Endothelial cell of umbilical vein (primary cell): ENCODE measurements at regions not wholly inside any gene's neighbourhood (a gene's known extent, or its start where the extent isn't known, plus 50 kb on each side); places are given as distances from the start of the nearest gene placed in this dataset.

Experiments
- BruUV-seq: library from RNA; stranded (reverse); fragments of 400-500 nt; replicated peaks from 2 replicates; lab custom pipeline; 2021; lab: Mats Ljungman, UMichigan
- CTCF ChIA-PET: fragments of 300-600, 350-600 bp; sonication (Branson Sonifier 250); formaldehyde crosslinking; loops from one replicate; lab custom pipeline; 2021; ENCODE audit warnings: antibody characterized with exemption, inconsistent platforms; lab: Charles Lee
- POLR2A ChIA-PET: fragments of 300-600, 350-600 bp; sonication (Branson Sonifier 250); formaldehyde crosslinking; loops from one replicate; lab custom pipeline; 2021; ENCODE audit warnings: antibody characterized with exemption, inconsistent platforms; lab: Charles Lee
- DNase-seq: peaks from one replicate; pipeline ENCODE4 v3.0.0-alpha.2; 2011; ENCODE audit warnings: low read depth, low spot score
- FAIRE-seq: peaks from 2 replicates; lab custom pipeline; 2011; peaks lifted over from hg19 to GRCh38; lab: Jason Lieb, UNC
- H2AFZ ChIP-seq: 2 replicates; pipeline ENCODE4 v1.6.0; 2012; ENCODE audit warnings: low read depth, low read length, control low read depth, inconsistent platforms
- H3K27ac ChIP-seq: 2 replicates; pipeline ENCODE4 v1.5.1; 2011; ENCODE audit warnings: low read depth, mild to moderate bottlenecking, control low read depth, low read length, moderate library complexity; ENCODE audit not compliant: insufficient read depth
- H3K27me3 ChIP-seq, 2 experiments: 2 replicates each; pipeline versions ENCODE4 v1.6.0 to v1.6.1; 2011; ENCODE audit warnings: low read length in 2 of 2, mixed read lengths in 1 of 2; ENCODE audit not compliant: control insufficient read depth in 2 of 2, insufficient read depth in 2 of 2
- H3K36me3 ChIP-seq, 2 experiments: 2 replicates in 1 of 2; 3 replicates in 1 of 2; pipeline ENCODE4 v1.5.1; 2011; ENCODE audit warnings: low read length in 2 of 2, mild to moderate bottlenecking in 1 of 2, moderate library complexity in 1 of 2; ENCODE audit not compliant: control insufficient read depth in 2 of 2, insufficient read depth in 2 of 2; ENCODE audit errors: extremely low read depth in 1 of 2
- H3K4me1 ChIP-seq: 3 replicates; pipeline ENCODE4 v1.5.1; 2011; ENCODE audit warnings: mild to moderate bottlenecking, low read length; ENCODE audit not compliant: control insufficient read depth, insufficient read depth; ENCODE audit errors: extremely low read depth
- H3K4me2 ChIP-seq: 2 replicates; pipeline ENCODE4 v1.6.1; 2011; ENCODE audit warnings: low read length, control low read depth, mixed read lengths; ENCODE audit not compliant: insufficient read depth
- H3K4me3 ChIP-seq, 3 experiments: fragments of 200-600 bp in 1 of 3; sonication (generic), shearing (Covaris generic) in 1 of 3; replicated peaks in 1 of 3; 2 replicates each; pipeline ENCODE4 v1.5.1; 2011 to 2016; ENCODE audit warnings: control low read depth in 3 of 3, low read length in 3 of 3, mild to moderate bottlenecking in 2 of 3, inconsistent platforms in 1 of 3, low read depth in 1 of 3, moderate library complexity in 1 of 3; ENCODE audit not compliant: insufficient read depth in 1 of 3
- H3K79me2 ChIP-seq: 2 replicates; pipeline ENCODE4 v1.6.0; 2012; ENCODE audit warnings: low read length, inconsistent platforms; ENCODE audit not compliant: control insufficient read depth, insufficient read depth
- H3K9ac ChIP-seq: replicated peaks from 2 replicates; pipeline ENCODE3; 2011; ENCODE audit warnings: low read length, control low read depth; ENCODE audit not compliant: insufficient read depth; ENCODE audit errors: extremely low read depth
- H3K9me1 ChIP-seq: replicated peaks from 3 replicates; pipeline ENCODE4 v1.6.0; 2011; ENCODE audit warnings: mild to moderate bottlenecking, low read length; ENCODE audit not compliant: control insufficient read depth, insufficient read depth; ENCODE audit errors: extremely low read depth
- H3K9me3 ChIP-seq: replicated peaks from 2 replicates; pipeline ENCODE4 v1.5.1; 2012; ENCODE audit warnings: low read length, inconsistent platforms; ENCODE audit not compliant: control insufficient read depth, insufficient read depth
- H4K20me1 ChIP-seq: replicated peaks from 2 replicates; pipeline ENCODE3; 2011; ENCODE audit warnings: mild to moderate bottlenecking, low read length; ENCODE audit not compliant: control insufficient read depth, insufficient read depth; ENCODE audit errors: extremely low read depth
- EZH2 ChIP-seq: IDR thresholded peaks from 2 replicates; pipeline ENCODE4 v1.6.1; 2012; ENCODE audit warnings: borderline replicate concordance, low read depth, mild to moderate bottlenecking, moderate library complexity, low read length, inconsistent platforms; ENCODE audit not compliant: severe bottlenecking
- MAX ChIP-seq: IDR thresholded peaks from 2 replicates; pipeline ENCODE4 v1.6.1; 2011; ENCODE audit not compliant: insufficient read depth, insufficient read length
- MYC ChIP-seq: IDR thresholded peaks from one replicate; pipeline ENCODE4 v1.6.1; 2011; ENCODE audit warnings: mild to moderate bottlenecking, low read depth, low read length
- POLR2AphosphoS5 ChIP-seq: IDR thresholded peaks from 2 replicates; pipeline ENCODE4 v1.6.1; 2012; ENCODE audit warnings: low read depth, mild to moderate bottlenecking, control low read depth, low read length, moderate library complexity; ENCODE audit not compliant: insufficient read depth
- dilution Hi-C: fragments of 300-500 bp; cut with MboI; formaldehyde crosslinking; loops from one replicate; pipeline ENCODE4 v1.15.0; 2019; ENCODE audit warnings: low sequenced_read_pairs; ENCODE audit not compliant: extremely low pct_ligation_motif_present
- intact Hi-C: fragments of 100-400 bp; cut with micrococcal nuclease; formaldehyde crosslinking; loops from one replicate; pipeline ENCODE4 v1.10.0; 2022

GRCh38 chr12:84648425-84648824 is 264.2 kb downstream of the SLC6A15 start:
- ChIA-PET CTCF (interaction anchor here (1.2 kb wide), 1 partner anchor 10 kb away, joined by 4 read pairs; no protein-coding TSS in a partner anchor), POLR2A (no interaction called here)
- H3K27me3 ChIP-seq, result no peaks in the 10 kb centered on the region
- no peak overlapping the region for H3K27ac ChIP-seq
- no peak overlapping the region for H3K4me2 ChIP-seq
- intact Hi-C loops, result no loop called here
- H3K4me1 ChIP-seq, result no peaks in the 10 kb centered on the region
- H3K9me3 ChIP-seq, result no peaks in the 10 kb centered on the region
- H3K9ac ChIP-seq, result no peak overlapping the region
- no peaks in the 10 kb centered on the region for H3K9me1 ChIP-seq
- DNase-seq (no peak), FAIRE-seq (no peak)
- H3K36me3 ChIP-seq, result no peaks in the 10 kb centered on the region
- BruUV-seq, result no TSS peak
- no peak overlapping the region for H2AFZ ChIP-seq
- no peak for TF ChIP-seq MAX
- no peak for TF ChIP-seq EZH2
- H3K79me2 ChIP-seq, result no peaks in the 10 kb centered on the region
- dilution Hi-C loops, result no loop called here
- H3K4me3 ChIP-seq, result no peak overlapping the region
- H4K20me1 ChIP-seq, result no peaks in the 10 kb centered on the region

- Histone ChIP-seq H3K9ac (no peak overlapping the region), H3K9me1 (no peaks in the 10 kb centered on the region), H3K36me3 (no peaks in the 10 kb centered on the region), H3K9me3 (no peaks in the 10 kb centered on the region), H3K79me2 (no peaks in the 10 kb centered on the region), H3K27ac (no peak overlapping the region), H3K4me3 (no peak overlapping the region), H3K4me2 (no peak overlapping the region), H3K4me1 (no peaks in the 10 kb centered on the region), H3K27me3 (no peaks in the 10 kb centered on the region), H4K20me1 (no peaks in the 10 kb centered on the region), H2AFZ (no peak overlapping the region)
- BruUV-seq, result no TSS peak
- intact Hi-C loops, result no loop called here
- TF ChIP-seq POLR2AphosphoS5 (no peak), MYC (no peak), MAX (no peak)
- dilution Hi-C loops, result no loop called here
- ChIA-PET CTCF (interaction anchor here (0.9 kb wide), 1 partner anchor 11 kb away, joined by 3 read pairs; no protein-coding TSS in a partner anchor), POLR2A (no interaction called here)
- DNase-seq (no peak), FAIRE-seq (no peak)
These were observed 267.7 kb downstream of the SLC6A15 start for GRCh38 chr12:84644908-84645307.
